ENCODE measurements at regions not wholly inside any gene's neighbourhood (a gene's known extent, or its start where the extent isn't known, plus 50 kb on each side); places are given as distances from the start of the nearest gene placed in this dataset.

DNA sequence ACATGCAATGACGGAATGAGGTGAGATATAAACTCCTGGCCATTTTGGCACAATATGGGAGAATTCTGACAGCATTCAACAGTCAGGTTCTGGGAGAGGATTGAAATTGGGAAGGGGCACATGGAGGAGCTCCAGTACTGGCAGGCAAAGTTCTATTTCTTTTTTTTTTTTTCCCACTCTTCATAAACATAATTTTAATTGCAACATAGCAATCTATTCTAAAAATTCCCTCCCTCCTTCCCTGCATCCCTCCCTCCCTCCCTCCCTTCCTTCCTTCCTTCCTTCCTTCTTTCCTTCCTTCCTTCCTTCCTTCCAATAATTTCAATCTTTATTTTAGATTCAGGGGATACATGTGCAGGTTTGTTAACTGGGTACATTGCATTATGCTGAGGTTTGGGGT, 93.2 kb downstream of the PTCSC3 start:
- no peaks in the 10 kb centered on the region; the same call in 1 of the 2 replicates for H3K27me3 ChIP-seq (ENCODE audit: insufficient read depth)
- H3K9me3 ChIP-seq, result no peaks in the 10 kb centered on the region
- H3K9ac ChIP-seq, result no peak overlapping the region
- H3K27ac ChIP-seq (ENCODE audit: low read depth in 2 of 2, low read length in 1 of 2), result no peak overlapping the region
- ChIA-PET CTCF (interaction anchor here (7.1 kb wide), 1 partner anchor 13 kb away, joined by 52 read pairs; no protein-coding TSS in a partner anchor), POLR2A (no interaction called here)
- no peaks in the 10 kb centered on the region for H3K79me2 ChIP-seq (ENCODE audit: insufficient read depth)
- H3K4me3 ChIP-seq (ENCODE audit: low read depth in 2 of 2, low read length in 1 of 2), result no peak overlapping the region
- H2AFZ ChIP-seq (ENCODE audit: low read depth), result no peak overlapping the region
- H3F3A ChIP-seq (replicated peaks; ENCODE audit: insufficient read depth), result no peaks in the 10 kb centered on the region
- H3K9me2 ChIP-seq, result no peaks in the 10 kb centered on the region
- no peaks in the 10 kb centered on the region for H4K20me1 ChIP-seq (ENCODE audit: insufficient read depth)
- H3K4me1 ChIP-seq (ENCODE audit: control insufficient read depth in 1 of 2, insufficient read depth in 2 of 2, low read depth in 1 of 2, low read length in 1 of 2), result no peaks in the 10 kb centered on the region
- no peaks in the 10 kb centered on the region for H3K36me3 ChIP-seq (replicated peaks in 1 of 2; ENCODE audit: control insufficient read depth in 1 of 2, insufficient read depth in 2 of 2, low read length in 1 of 2)
- no peak for DNase-seq
- no peak for TF ChIP-seq GABPA (IDR thresholded peaks at IDR 0.05; ENCODE audit: low read depth)
- TF ChIP-seq TEAD4 (IDR thresholded peaks at IDR 0.05; ENCODE audit: borderline replicate concordance, insufficient read depth), result no peak
- TF ChIP-seq TCF12 (IDR thresholded peaks at IDR 0.05), result no peak
- TF ChIP-seq TAF1 (IDR thresholded peaks at IDR 0.05; ENCODE audit: borderline replicate concordance, low read depth, low read length), result no peak
- TF ChIP-seq EP300 (IDR thresholded peaks at IDR 0.05; ENCODE audit: borderline replicate concordance in 1 of 2, low read depth in 1 of 2, low read length in 1 of 2), result no peak
- TF ChIP-seq, protein P1, sequence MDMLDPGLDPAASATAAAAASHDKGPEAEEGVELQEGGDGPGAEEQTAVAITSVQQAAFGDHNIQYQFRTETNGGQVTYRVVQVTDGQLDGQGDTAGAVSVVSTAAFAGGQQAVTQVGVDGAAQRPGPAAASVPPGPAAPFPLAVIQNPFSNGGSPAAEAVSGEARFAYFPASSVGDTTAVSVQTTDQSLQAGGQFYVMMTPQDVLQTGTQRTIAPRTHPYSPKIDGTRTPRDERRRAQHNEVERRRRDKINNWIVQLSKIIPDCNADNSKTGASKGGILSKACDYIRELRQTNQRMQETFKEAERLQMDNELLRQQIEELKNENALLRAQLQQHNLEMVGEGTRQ (IDR thresholded peaks at IDR 0.05; ENCODE audit: borderline replicate concordance, low read depth, low read length), result no peak
- TF ChIP-seq, protein P2, sequence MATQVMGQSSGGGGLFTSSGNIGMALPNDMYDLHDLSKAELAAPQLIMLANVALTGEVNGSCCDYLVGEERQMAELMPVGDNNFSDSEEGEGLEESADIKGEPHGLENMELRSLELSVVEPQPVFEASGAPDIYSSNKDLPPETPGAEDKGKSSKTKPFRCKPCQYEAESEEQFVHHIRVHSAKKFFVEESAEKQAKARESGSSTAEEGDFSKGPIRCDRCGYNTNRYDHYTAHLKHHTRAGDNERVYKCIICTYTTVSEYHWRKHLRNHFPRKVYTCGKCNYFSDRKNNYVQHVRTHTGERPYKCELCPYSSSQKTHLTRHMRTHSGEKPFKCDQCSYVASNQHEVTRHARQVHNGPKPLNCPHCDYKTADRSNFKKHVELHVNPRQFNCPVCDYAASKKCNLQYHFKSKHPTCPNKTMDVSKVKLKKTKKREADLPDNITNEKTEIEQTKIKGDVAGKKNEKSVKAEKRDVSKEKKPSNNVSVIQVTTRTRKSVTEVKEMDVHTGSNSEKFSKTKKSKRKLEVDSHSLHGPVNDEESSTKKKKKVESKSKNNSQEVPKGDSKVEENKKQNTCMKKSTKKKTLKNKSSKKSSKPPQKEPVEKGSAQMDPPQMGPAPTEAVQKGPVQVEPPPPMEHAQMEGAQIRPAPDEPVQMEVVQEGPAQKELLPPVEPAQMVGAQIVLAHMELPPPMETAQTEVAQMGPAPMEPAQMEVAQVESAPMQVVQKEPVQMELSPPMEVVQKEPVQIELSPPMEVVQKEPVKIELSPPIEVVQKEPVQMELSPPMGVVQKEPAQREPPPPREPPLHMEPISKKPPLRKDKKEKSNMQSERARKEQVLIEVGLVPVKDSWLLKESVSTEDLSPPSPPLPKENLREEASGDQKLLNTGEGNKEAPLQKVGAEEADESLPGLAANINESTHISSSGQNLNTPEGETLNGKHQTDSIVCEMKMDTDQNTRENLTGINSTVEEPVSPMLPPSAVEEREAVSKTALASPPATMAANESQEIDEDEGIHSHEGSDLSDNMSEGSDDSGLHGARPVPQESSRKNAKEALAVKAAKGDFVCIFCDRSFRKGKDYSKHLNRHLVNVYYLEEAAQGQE (IDR thresholded peaks at IDR 0.05; ENCODE audit: low read depth, low read length), result no peak
- no peak for TF ChIP-seq CHD2 (IDR thresholded peaks at IDR 0.05; ENCODE audit: low read length, partially characterized antibody)
- TF ChIP-seq ELF1 (IDR thresholded peaks at IDR 0.05), result no peak
- no peak for TF ChIP-seq NRF1 (IDR thresholded peaks at IDR 0.05; ENCODE audit: low read depth, low read length)
- TF ChIP-seq RFX5 (IDR thresholded peaks at IDR 0.05; ENCODE audit: low read length), result no peak
- H3K4me2 ChIP-seq, result no peak overlapping the region
- WGBS (ENCODE audit: low lambda C conversion rate), result 13% methylated on average over 1 of the region's 1 CpG

DNA sequence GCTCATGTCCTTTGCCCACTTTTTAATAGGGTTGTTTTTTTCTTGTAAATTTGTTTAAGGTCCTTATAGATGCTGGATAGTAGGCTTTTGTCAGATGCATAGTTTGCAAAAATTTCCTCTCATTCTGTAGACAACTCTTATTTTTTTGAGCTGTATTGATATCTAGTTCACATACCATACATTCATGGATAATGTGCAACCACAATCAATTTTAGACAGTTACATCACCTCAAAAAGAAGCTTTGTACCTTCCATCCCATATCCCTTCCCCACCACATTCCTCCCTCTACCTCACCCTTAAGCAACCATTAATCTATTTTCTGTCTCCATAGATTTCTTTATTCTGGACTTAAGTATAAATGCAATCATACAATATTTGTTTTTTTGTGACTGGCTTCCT, 98.4 kb downstream of the PTCSC3 start:
- no peak overlapping the region for H3K4me2 ChIP-seq
- H3K27ac ChIP-seq (ENCODE audit: low read depth in 2 of 2, low read length in 1 of 2), result no peak overlapping the region
- H4K20me1 ChIP-seq (ENCODE audit: insufficient read depth), result no peaks in the 10 kb centered on the region
- no peak overlapping the region for H2AFZ ChIP-seq (ENCODE audit: low read depth)
- H3K4me3 ChIP-seq (ENCODE audit: low read depth in 2 of 2, low read length in 1 of 2), result no peak overlapping the region
- no peak for DNase-seq
- no peaks in the 10 kb centered on the region for H3K9me3 ChIP-seq
- H3K36me3 ChIP-seq (replicated peaks in 1 of 2; ENCODE audit: control insufficient read depth in 1 of 2, insufficient read depth in 2 of 2, low read length in 1 of 2), result no peaks in the 10 kb centered on the region
- H3K9me2 ChIP-seq, result no peaks in the 10 kb centered on the region
- H3F3A ChIP-seq (replicated peaks; ENCODE audit: insufficient read depth), result no peaks in the 10 kb centered on the region
- no peaks in the 10 kb centered on the region for H3K4me1 ChIP-seq (ENCODE audit: control insufficient read depth in 1 of 2, insufficient read depth in 2 of 2, low read depth in 1 of 2, low read length in 1 of 2)
- CTCF ChIA-PET, result interaction anchor here (0.9 to 7.1 kb wide), 2 partner anchors 8 to 297 kb away, joined by 3 to 52 read pairs; no protein-coding TSS in a partner anchor
- no peaks in the 10 kb centered on the region for H3K79me2 ChIP-seq (ENCODE audit: insufficient read depth)
- POLR2A ChIA-PET, result no interaction called here
- peaks cover 26% of the 10 kb centered on the region; the same call in 1 of the 2 replicates for H3K27me3 ChIP-seq (ENCODE audit: insufficient read depth)
- no peak overlapping the region for H3K9ac ChIP-seq
- TF ChIP-seq RFX5 (IDR thresholded peaks at IDR 0.05; ENCODE audit: low read length), result no peak
- no peak for TF ChIP-seq SIN3A (IDR thresholded peaks at IDR 0.05; ENCODE audit: borderline replicate concordance, low read depth, low read length)
- no peak for TF ChIP-seq EZH2phosphoT487 (IDR thresholded peaks at IDR 0.05; ENCODE audit: borderline replicate concordance, low read depth)
- TF ChIP-seq FOSL2 (IDR thresholded peaks at IDR 0.05; ENCODE audit: borderline replicate concordance, low read depth), result no peak
- TF ChIP-seq EP300 (IDR thresholded peaks at IDR 0.05; ENCODE audit: borderline replicate concordance in 1 of 2, low read depth in 1 of 2, low read length in 1 of 2), result no peak
- no peak for TF ChIP-seq CHD2 (IDR thresholded peaks at IDR 0.05; ENCODE audit: low read length, partially characterized antibody)
- TF ChIP-seq RXRA (IDR thresholded peaks at IDR 0.05; ENCODE audit: borderline replicate concordance, low read depth), result no peak
- no peak for TF ChIP-seq NFIC (IDR thresholded peaks at IDR 0.05; ENCODE audit: borderline replicate concordance)
- TF ChIP-seq TEAD4 (IDR thresholded peaks at IDR 0.05; ENCODE audit: borderline replicate concordance, insufficient read depth), result no peak
- TF ChIP-seq, protein P3, sequence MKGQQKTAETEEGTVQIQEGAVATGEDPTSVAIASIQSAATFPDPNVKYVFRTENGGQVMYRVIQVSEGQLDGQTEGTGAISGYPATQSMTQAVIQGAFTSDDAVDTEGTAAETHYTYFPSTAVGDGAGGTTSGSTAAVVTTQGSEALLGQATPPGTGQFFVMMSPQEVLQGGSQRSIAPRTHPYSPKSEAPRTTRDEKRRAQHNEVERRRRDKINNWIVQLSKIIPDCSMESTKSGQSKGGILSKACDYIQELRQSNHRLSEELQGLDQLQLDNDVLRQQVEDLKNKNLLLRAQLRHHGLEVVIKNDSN (IDR thresholded peaks at IDR 0.05; ENCODE audit: borderline replicate concordance, low read depth), result no peak
- TF ChIP-seq, protein P1 (IDR thresholded peaks at IDR 0.05; ENCODE audit: borderline replicate concordance, low read depth, low read length), result no peak
- no peak for TF ChIP-seq FOXJ3 (CRISPR knock-in tag; IDR thresholded peaks at IDR 0.05)
- no peak for TF ChIP-seq RAD21 (IDR thresholded peaks at IDR 0.05; ENCODE audit: low read length)
- TF ChIP-seq NRF1 (IDR thresholded peaks at IDR 0.05; ENCODE audit: low read depth, low read length), result no peak
- TF ChIP-seq, protein P4, sequence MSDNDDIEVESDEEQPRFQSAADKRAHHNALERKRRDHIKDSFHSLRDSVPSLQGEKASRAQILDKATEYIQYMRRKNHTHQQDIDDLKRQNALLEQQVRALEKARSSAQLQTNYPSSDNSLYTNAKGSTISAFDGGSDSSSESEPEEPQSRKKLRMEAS (IDR thresholded peaks at IDR 0.05; ENCODE audit: low read depth), result no peak
